ENCODE measurements at regions not wholly inside any gene's neighbourhood (a gene's known extent, or its start where the extent isn't known, plus 50 kb on each side); places are given as distances from the start of the nearest gene placed in this dataset.
A peak's percentile ranks its signal among the peaks of the same experiment; 100 is the strongest.
"Not testable (repeated sequence)": the region's sequence is repeated elsewhere in the genome, so short reads cannot be mapped to it uniquely, and the experiment has no call there.

DNA sequence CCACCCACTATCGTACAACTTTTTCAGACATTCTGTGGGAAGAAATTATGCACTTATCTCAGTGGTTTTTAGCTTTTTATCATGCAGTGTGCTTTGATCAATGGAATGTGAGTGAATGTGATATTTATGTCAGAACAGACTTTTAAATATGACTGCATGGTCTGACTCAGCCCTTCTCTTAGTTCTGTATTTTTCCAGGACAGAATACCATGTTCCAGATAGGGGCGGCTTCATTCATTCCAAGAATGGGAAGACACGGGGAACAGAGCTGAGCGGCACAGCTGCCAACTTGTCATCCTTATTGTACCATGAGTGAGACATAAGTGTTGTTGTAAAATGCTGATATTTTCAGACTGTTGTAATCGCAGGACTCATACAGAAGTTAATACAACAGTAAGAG lies 214.6 kb upstream of the NCAM2 start:
- no peak for DNase-seq (ENCODE audit: low read depth in 2 of 3, low spot score in 2 of 3)

DNA sequence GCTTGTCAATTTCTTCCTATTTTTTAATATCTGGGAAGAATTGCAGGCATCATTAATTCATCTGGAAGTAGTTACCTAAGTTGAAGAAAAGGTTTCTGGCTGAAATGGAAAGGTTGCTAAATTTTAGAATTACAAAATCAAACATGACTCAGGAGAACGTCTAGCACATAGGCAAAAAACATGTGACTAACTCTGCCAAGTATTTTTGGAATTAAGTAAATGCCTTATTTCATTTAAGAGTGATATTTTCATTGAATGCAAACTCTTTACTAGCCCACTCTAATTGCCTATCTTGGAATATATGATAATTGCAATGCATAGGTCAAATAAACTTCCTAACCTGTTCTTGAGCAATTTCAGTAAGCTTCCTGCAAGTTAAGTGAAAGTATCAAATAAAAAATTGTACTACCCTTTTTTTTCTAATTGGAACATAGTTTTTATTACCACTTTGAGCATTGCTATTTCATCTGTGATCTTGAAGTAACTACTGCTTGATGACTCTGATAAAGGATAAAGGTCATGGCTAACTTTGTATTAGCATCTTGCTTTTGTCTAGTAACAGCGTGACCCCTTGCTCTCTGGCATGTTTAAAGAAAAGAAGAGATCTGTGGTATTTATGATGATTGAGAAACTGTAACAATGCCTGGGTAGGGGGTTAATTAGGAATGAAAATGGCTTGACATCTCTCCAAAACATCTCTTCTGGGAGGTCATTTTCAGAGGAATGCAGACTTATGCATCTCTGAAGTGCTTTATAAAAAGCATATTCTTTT lies 208.3 kb upstream of the NCAM2 start:
- DNase-seq (ENCODE audit: low read depth in 2 of 3, low spot score in 2 of 3): no peak

DNA sequence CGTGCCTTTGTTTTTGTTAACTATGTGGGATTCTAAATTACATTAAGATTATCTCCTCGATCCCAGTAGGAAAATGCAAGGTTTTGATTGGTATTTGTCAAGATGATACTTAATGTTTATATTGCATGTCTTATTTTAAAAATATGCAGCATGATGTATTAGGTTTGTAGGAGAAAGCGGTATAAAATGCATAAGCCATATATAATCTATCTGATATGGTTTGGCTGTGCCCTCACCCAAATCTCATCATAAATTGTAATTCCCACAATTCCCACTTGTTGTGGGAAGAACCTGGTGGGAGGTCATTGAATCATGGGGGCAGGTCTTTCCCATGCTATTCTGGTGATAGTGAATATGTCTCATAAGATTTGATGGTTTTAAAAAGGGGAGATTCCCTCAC lies 198.1 kb upstream of the NCAM2 start:
- DNase-seq (ENCODE audit: low read depth in 2 of 3, low spot score in 2 of 3): no peak

DNA sequence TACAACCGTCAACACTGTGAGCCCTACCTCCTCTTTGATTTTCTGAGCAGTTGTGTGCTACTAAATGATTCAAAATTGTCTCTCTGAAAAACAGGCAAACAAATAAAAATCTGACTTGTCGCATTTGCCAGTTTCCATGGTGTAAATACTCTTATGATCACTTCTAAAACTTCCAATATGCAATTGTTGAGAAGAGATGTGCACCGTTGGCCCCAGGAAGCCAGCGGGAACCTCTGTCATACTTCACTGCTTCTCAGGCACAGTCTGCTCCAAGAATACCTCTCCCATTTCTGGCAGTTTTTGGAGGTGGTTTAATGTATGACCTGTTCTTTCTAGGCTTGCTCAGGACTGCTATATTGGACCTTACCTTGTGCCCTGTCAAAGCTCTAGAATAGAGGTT lies 196.0 kb upstream of the NCAM2 start:
- DNase-seq (ENCODE audit: low read depth in 2 of 3, low spot score in 2 of 3): no peak

DNA sequence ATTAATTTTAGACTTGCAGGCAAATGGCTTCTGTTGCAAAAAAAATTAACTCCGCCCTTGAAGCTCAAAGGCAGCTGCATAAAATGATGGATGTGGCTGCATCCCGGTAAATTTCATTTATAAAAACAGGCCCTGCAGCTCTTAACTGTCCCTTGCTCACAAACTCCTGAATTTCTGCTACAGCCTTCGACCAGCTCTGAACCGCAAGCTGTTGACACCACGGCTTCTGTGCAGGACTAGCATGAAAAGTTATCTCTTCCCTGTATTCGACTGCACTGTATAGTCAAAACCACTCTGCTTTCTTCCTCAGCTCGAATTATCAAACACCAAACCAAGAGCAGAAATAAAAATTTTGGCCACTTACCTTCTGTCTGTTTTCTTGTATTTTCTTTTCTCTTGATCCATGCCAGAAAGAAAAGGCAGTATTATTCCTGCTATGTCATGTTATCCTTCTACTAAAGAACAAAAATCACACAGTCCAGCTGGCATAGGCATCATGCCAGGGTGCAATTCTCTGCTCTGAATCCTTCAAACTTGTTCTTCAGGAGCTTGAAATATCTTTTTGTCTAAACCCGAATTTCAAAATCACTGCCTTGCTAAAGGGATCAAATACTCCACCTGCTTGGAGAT lies 195.5 kb upstream of the NCAM2 start:
- no peak for DNase-seq (ENCODE audit: low read depth in 2 of 3, low spot score in 2 of 3)

DNA sequence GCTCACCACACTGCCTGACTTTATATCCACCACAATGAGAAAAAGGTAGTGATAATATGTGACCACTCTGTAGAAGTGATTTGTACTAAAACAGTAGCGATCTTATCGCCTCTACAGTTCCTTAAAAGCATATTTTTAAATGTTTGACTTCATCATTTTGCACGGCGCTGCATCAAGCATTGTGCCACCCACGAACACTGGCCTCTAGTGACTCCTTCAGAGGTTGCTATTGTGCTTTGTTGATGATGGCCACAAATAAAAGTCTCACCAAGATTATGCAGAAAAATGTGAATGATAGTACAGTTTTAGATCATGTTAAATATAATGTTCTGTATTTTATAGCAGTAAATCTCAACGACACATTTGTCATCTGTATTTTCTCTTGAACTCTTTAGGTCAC lies 186.5 kb upstream of the NCAM2 start:
- no peak for DNase-seq (ENCODE audit: low read depth in 2 of 3, low spot score in 2 of 3)

DNA sequence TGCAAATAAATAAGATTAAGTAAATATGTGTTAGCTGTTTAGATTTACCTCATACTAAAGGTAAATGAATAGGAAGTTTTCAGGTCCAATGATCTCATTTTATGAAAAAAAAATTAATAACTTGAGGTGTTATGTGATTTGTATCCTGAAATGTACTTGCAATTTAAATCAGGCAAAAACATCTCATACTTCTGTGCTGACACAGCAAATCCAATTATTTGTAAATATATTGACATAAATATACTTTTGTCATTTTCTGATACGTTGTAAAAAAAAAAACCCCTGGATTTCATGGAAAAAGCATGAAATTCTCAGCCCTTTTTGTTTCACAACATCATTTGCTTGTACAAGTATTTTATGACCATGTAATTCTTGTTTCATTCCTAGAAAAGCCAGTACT lies 184.1 kb upstream of the NCAM2 start:
- no peak for DNase-seq (ENCODE audit: low read depth in 2 of 3, low spot score in 2 of 3)

DNA sequence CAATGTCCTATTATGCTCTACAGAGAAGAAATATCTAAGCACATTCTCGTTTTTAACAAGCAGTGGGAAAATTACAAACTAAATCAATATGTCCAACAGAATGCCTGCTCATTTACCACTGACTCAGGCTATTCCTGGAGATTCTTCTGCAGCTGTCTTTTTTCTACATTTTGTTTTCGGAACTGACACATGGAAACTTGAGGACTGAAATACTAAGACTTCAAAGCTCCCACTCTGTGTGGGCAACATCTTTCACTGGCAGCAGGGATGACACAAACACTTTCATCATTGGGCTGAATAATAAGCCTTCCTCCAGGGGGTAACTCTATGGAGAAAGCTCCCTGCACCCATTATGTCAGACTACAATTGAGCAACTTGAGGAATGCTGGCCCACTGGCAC lies 175.5 kb upstream of the NCAM2 start:
- DNase-seq (ENCODE audit: low read depth in 2 of 3, low spot score in 2 of 3): no peak

DNA sequence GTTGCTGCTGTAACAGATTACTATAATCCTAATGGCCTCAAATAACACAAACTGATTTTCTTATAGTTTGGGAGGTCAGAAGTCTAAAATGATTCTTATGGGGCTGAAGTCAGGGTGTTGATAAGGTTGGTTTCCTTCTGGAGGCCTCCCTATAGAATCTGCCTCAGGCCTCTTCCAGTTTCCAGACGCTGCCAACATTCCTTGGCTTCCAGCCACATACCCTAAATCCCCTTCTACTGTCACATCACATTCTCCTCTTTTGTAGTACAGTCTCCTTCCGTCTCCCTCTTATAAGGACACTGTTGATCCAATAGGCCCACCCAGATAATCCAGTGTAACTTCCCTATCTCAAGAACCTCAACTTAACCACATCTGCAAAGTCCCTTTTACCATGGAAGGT lies 145.3 kb upstream of the NCAM2 start:
- no peak for DNase-seq (ENCODE audit: low read depth in 2 of 3, low spot score in 2 of 3)

DNA sequence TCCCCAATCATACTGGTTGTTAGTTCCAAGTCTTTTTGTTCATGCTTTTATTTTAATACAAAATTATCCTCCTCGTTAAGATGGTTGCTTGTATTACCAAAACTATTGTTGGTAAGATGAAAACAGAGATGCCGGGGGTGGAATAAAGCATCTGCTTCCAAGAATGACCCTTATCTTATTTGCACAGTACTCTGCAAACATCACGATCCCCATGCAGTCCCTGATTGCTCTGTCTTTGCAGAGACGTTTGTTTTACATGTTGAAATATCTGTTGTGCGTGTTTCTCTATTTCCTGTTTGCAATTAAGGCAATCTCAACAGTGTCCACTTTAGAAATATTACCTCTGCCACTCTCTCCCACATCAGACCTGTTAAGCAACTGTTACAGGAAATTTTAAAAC lies 141.3 kb upstream of the NCAM2 start:
- no peak for DNase-seq (ENCODE audit: low read depth in 2 of 3, low spot score in 2 of 3)

DNA sequence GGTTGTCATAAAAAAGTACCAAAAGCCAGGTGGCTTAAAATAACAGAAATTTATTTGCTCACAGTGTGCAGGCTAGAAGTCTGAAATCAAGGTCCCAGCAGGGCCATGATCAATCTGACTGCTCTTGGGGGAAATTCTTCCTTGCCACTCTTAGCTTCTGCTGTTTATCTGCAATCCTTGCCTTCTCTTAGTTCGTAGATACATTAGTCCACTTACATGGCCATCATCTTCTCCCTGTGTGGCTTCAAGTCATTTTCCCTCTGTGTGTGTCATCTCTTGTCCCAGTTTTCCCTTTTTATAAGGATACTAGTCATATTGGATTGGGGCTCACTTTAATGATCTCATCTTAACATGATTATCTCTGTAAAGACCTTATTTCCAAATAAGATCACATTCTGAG lies 124.0 kb upstream of the NCAM2 start:
- no peak for DNase-seq (ENCODE audit: low read depth in 2 of 3, low spot score in 2 of 3)

DNA sequence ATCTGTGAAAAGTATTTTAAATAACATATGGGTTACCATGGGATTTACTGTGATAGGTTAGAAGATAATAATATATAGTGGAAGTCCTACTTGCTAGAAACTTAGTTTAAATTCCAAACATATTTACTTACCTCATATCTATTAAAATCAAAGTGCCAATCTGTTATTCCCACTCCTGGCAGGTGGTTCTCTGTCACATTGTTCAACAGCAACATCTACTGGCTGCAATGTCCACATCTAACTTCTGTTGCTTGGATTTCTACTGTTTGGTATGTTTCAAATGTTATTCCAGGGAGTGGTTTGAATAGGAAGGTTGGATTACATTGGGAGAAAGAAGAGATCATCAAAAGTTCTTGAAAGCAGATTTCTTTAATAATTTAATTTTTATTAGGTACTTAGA lies 122.5 kb upstream of the NCAM2 start:
- no peak for DNase-seq (ENCODE audit: low read depth in 2 of 3, low spot score in 2 of 3)

DNA sequence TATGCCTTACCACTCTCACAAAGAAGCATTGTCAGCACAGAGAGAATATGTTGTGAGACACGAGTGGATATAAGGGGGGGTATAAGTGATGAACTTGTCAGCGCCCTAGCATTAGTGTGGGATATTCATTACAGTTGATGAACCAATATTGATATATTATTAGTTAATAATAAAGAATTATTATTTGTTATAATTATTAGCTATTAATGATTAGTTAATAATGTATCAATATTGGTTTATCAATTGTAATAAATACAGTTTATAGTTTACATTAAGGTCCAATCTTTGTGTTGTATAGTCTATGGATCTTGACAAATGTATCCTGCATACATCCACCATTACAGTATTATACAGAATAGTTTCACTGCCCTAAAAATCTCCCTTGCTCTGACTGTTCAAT lies 120.2 kb upstream of the NCAM2 start:
- no peak for DNase-seq (ENCODE audit: low read depth in 2 of 3, low spot score in 2 of 3)

DNA sequence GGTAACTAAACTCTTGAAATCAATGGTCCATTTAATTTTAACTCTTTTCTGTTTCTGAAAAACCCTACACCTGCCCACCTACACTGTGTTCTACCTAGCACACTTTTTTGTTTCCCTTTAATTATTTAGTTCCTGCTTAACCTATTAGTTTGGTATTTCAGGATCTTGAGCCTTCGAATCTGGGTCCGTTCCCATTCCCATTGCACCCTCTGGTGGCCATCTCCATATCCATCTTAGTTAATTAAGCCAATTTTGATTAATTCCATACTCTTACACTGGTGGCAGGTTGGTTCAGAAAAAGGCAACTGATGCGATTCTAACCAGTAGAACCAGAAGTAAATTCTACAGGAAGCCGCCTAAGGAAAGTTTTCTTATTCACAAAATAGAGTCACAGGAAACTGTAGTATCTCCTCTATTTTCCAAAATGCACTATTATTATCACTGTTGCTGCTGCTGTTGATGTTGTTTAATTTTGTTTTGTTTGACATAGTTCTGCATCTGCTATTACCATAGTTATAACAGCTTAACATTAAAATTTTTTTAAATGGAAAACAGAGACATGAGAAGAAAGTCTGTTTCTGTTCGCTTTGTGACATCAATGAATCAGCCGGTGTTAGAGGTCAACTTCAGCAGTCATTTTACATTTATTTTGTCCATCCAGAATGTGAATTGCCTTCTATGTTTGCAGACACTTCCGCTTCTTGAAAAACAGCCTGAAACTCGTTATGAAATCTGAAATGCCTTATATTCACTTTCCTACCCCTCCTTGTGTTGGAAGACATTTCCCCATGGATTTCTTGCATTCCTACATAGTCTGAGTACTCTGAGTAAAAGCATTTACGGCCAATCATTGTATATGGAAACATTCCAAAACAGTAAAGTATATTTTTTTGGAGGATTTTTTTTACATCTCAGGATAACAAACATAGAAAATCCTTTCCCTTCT lies 115.5 kb upstream of the NCAM2 start:
- DNase-seq (ENCODE audit: low read depth in 2 of 3, low spot score in 2 of 3): peak in 2 of 3 donors; percentile 29 to 65

DNA sequence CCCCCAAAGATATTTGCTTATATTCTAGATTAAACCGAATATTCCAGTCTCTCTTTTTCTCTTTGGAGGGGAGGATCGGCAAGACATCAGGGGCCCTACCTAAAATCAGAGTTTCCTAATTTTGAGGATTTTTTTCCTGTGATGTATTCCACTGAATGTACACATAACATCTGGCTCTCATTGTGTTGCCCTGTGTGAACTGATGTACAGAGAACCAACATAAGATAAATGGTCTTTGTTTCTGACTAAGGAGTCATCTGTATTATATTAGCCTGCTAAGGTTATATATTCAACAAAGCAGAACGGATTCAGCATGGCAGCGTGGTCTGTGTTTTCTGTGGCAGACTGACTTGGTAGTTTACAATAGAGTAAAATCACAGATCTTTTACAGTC lies 114.8 kb upstream of the NCAM2 start:
- DNase-seq (ENCODE audit: low read depth in 2 of 3, low spot score in 2 of 3): no peak

DNA sequence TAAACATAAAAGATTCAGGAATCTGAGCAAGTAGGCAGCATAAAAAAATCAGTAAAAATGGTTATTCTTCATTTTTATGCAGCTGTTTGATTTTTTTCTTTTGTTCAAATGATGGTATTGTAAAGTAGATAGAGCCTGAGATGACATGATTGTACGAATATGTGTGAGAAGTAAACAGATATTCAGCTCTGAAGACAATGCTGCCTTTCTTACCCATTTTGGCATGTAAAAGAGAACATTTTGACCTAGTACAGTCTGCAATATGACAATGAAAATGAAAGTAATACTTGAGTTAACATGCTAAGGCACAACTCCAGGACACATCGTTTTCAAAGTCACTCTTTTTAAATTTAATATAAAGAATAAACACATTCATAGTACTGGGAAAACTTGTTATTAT lies 95.7 kb upstream of the NCAM2 start:
- no peak for DNase-seq (ENCODE audit: low read depth in 2 of 3, low spot score in 2 of 3)

DNA sequence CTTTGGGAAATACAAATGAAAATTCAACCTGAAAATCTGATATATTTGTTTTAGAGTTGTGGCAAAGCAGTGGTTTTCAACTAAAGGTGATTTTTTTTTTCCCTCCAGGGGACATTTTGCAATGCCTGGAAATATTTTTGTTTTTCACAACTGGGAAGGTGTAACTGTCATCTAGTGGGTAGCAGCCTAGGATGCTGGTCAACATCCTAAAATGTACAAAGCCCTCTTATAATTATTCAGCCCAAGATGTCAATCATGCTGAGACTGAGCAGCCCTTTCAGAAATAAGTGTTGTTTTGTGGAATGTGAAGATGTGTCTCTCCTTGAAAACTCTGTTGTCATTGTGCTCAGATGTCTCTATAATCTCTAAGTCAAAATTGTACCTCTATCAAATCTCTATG lies 95.2 kb upstream of the NCAM2 start:
- DNase-seq (ENCODE audit: low read depth in 2 of 3, low spot score in 2 of 3): no peak

DNA sequence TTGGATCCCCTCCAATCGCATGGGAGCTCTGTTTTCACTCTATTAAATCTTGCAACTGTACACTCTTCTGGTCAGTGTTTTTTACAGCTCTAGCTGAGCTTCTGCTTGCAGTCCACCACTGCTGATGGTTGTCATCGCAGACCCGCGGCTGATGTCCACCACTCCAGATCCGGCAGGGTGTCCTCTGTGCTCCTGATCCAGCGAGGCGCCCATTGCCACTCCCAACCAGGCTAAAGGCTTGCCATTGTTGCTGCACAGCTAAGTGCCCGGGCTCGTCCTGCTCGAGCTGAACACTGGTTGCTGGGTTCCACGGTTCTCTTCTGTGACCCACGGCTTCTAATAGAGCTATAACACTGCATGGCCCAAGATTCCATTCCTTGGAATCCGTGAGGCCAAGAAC lies 70.7 kb upstream of the NCAM2 start:
- DNase-seq (ENCODE audit: low read depth in 2 of 3, low spot score in 2 of 3): not testable (repeated sequence)

DNA sequence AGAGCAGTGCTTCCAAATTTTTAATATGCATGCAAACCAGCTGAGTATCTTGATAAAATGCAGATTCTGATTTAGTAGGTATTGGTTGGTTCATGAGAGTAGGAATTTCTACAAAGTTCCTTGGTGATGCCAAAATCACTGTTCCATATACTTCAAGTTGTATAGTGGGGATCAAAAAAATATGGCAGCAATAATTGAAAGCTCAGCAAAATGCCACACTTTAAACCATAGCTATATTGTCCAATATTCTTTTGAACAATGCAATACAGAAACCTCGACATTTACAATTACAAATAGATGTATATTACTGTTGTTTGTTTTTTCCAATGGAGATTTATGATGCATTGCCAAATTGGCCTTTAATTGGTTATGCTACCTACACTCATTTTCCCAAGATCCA lies 55.7 kb upstream of the NCAM2 start:
- DNase-seq (ENCODE audit: low read depth in 2 of 3, low spot score in 2 of 3): no peak

DNA sequence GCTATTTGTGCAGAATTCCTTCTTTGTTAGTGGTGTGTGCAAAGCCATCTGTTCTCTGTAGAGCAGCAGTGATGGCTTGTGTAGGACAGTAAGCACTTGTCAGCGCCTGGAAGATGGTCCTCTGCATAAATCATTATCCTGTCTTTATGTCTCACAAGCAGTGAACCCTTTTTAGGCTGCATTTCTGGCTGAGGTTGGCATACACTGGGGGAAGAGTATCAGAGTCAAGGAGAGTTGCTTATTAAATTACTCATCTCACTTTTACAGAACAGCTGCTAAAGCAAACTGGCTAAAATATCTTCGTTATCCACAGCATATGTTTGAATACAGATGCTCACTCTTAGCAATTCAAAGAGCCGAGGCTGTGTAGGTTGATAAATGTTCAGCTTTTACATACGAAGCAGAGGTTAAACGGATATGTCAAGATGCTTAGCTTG lies 54.6 kb upstream of the NCAM2 start:
- no peak for DNase-seq (ENCODE audit: low read depth in 2 of 3, low spot score in 2 of 3)

DNA sequence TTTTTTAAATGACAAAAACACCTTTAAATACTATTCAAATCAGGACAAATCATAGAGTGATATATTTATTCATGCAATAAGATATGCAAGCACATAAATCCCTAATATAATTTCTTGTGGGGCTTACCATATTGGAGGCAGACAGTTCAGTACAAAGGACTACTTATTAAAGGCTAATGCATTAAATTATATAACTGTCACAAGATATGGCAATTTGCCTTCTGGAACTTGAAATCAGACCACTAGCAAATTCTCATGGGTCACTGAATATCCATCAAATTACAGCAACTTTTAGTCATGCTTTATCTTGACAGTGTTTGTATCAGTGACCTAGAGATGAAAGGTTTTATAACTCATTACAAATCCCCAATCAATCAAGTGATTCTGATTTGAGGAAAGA lies 54.1 kb upstream of the NCAM2 start:
- DNase-seq (ENCODE audit: low read depth in 2 of 3, low spot score in 2 of 3): no peak

DNA sequence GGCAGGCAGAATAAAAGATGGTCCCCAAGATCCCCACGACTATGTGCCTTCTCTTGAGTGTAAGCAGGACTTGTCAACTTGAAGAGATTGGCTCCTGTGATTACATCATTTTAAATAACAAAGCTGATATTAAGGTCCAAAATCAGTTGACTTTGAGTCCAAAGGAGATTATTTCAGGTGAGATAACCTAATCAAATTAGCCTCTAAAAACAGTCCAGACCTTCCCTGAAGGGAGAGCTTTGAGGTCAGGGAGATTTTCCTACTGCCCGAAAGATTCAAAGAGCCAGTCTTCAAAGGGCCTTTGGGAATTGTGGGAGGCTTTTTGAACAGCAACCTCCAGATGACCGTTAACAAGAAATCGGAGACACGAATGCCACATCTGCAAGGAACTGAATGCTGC lies 51.5 kb upstream of the NCAM2 start:
- DNase-seq (ENCODE audit: low read depth in 2 of 3, low spot score in 2 of 3): no peak
